ENCODE measurements at regions not wholly inside any gene's neighbourhood (a gene's known extent, or its start where the extent isn't known, plus 50 kb on each side); places are given as distances from the start of the nearest gene placed in this dataset.

DNA sequence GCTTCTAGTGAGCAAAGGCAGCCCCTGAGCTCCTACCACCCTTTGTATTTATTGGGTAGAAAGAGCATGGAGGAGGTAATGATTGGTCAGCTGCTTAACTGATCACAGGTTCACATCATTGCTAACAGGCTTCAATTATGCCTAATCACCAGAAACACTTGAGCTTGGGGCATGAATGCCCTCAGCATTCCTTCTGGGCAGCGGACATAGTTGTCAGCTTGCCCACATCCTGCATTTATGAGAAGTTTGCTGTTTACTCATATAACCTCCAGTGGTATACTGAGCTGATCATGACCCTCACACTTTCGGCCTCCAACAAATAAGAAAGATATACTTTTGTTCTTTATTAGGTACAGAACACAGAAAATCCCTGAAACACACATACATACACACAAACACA is 140.3 kb upstream of the ODAD2 start (continued):
- TF ChIP-seq BCLAF1 (IDR thresholded peaks at IDR 0.05; ENCODE audit: borderline replicate concordance in 1 of 2, control insufficient read depth in 1 of 2, low read depth in 2 of 2, low read length in 1 of 2) (no peak), EGR1 (conservative IDR thresholded peaks at IDR 0.05) (no peak)

DNA sequence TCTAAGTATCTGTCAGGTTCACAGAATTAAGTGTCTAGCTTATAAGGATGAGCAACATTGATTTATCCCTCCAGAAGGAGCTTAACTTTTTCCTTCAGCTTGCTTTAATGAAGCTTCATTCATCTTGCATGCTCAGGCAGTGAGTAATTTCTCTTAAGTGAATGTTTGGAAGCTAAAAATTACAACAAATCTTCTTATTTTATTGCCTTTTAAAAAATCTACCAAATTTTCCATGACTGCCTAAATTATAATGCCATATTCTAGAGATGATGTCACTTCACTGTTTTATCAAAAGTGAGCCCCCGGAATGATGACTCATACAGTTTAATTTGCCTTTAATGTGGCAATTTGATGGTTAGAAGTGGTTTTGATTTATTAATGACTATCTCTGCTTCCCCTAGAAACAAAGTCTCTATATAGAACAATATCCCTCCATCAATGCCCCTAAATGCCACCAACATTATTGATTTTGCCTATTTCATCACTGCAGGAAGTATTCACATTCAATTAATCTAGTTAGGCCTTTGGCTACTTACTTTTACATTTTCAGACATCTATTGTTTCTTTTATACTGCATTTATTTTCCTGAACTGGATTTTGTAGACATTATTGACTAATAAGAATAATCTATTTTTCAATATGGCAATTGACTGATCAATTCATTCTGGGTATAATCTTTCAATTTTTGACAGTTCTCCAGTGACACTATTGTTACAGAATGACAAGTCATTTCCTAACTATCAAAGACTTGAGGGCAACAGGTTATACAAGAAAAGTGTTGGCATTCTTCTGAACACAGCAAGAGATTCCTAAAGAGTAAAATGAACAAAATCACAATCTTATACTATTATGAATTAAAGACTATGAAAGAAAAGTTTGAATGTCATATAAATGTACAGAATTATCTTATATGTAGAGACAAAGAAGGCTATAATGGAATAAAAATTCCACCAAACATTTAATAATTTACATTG is 139.3 kb upstream of the ODAD2 start:
- DNase-seq (ENCODE audit: extremely low read depth in 1 of 4, low spot score in 3 of 4): no peak
- no peak for FAIRE-seq
- no peak overlapping the region for H2AFZ ChIP-seq (ENCODE audit: low read depth, low read length)
- TF ChIP-seq CCAR2 (IDR thresholded peaks at IDR 0.05; ENCODE audit: low read depth, low read length): no peak
- TF ChIP-seq, protein P1, sequence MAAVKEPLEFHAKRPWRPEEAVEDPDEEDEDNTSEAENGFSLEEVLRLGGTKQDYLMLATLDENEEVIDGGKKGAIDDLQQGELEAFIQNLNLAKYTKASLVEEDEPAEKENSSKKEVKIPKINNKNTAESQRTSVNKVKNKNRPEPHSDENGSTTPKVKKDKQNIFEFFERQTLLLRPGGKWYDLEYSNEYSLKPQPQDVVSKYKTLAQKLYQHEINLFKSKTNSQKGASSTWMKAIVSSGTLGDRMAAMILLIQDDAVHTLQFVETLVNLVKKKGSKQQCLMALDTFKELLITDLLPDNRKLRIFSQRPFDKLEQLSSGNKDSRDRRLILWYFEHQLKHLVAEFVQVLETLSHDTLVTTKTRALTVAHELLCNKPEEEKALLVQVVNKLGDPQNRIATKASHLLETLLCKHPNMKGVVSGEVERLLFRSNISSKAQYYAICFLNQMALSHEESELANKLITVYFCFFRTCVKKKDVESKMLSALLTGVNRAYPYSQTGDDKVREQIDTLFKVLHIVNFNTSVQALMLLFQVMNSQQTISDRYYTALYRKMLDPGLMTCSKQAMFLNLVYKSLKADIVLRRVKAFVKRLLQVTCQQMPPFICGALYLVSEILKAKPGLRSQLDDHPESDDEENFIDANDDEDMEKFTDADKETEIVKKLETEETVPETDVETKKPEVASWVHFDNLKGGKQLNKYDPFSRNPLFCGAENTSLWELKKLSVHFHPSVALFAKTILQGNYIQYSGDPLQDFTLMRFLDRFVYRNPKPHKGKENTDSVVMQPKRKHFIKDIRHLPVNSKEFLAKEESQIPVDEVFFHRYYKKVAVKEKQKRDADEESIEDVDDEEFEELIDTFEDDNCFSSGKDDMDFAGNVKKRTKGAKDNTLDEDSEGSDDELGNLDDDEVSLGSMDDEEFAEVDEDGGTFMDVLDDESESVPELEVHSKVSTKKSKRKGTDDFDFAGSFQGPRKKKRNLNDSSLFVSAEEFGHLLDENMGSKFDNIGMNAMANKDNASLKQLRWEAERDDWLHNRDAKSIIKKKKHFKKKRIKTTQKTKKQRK (IDR thresholded peaks at IDR 0.05; ENCODE audit: borderline replicate concordance, low read depth, low read length): no peak
- no peak for TF ChIP-seq HBP1 (CRISPR knock-in tag; IDR thresholded peaks at IDR 0.05)
- no peak for TF ChIP-seq CREBBP (IDR thresholded peaks at IDR 0.05; ENCODE audit: low read depth, low read length)
- TF ChIP-seq TAF9B (IDR thresholded peaks at IDR 0.05; ENCODE audit: partially characterized antibody): no peak
- TF ChIP-seq FOSL1 (tag; conservative IDR thresholded peaks at IDR 0.05): no peak
- TF ChIP-seq SREBF2 (CRISPR knock-in tag; IDR thresholded peaks at IDR 0.05): no peak
- no peak for TF ChIP-seq STAT5B (CRISPR knock-in tag; IDR thresholded peaks at IDR 0.05)
- no peak for TF ChIP-seq ZNF165 (CRISPR knock-in tag; IDR thresholded peaks at IDR 0.05; ENCODE audit: borderline replicate concordance)
- TF ChIP-seq NR1H2 (CRISPR knock-in tag; IDR thresholded peaks at IDR 0.05): no peak

More for the DNA sequence above, 139.3 kb upstream of the ODAD2 start:
- Histone ChIP-seq H3K9me1 (ENCODE audit: control insufficient read depth, insufficient read depth, low read length) (no peaks in the 10 kb centered on the region), H3K79me2 (ENCODE audit: control insufficient read depth, insufficient read depth, low read length) (no peaks in the 10 kb centered on the region), H3K4me1 (replicated peaks in 1 of 2; ENCODE audit: control insufficient read depth in 2 of 2, insufficient read depth in 2 of 2, low read length in 2 of 2) (no peaks in the 10 kb centered on the region), H3K36me3 (ENCODE audit: control insufficient read depth, insufficient read depth, low read length) (no peaks in the 10 kb centered on the region), H3K27me3 (ENCODE audit: control insufficient read depth in 2 of 2, insufficient read depth in 2 of 2, low read length in 2 of 2) (no peaks in the 10 kb centered on the region), H3K4me3 (no peak overlapping the region), H3K9me3 (replicated peaks; ENCODE audit: control insufficient read depth, insufficient read depth, low read depth, low read length) (no peaks in the 10 kb centered on the region), H4K20me1 (replicated peaks; ENCODE audit: control insufficient read depth, insufficient read depth, low read length) (no peaks in the 10 kb centered on the region), H3K27ac (ENCODE audit: extremely low read depth, low read depth, low read length) (no peak overlapping the region), H3K4me2 (ENCODE audit: insufficient read depth, low read length) (no peak overlapping the region), H3K9ac (ENCODE audit: insufficient read depth in 1 of 2, low read depth in 2 of 2, low read length in 2 of 2) (no peak overlapping the region)
- in situ Hi-C loops (cut with MboI) (no loop called here), intact Hi-C loops (cut with micrococcal nuclease) (no loop called here)
- WGBS (ENCODE audit: insufficient coverage, low coverage, missing lambda C conversion rate): 0% methylated on average over 1 of the region's 1 CpG
- CTCF ChIA-PET (ENCODE audit: low intra/inter-chr PET ratio): no interaction called here
- POLR2A ChIA-PET: no interaction called here
- no peak for ATAC-seq
- no TSS peak for BruUV-seq (replicated peaks)
